CD4-positive, alpha-beta T cell (primary cell): ENCODE measurements at regions not wholly inside any gene's neighbourhood (a gene's known extent, or its start where the extent isn't known, plus 50 kb on each side); places are given as distances from the start of the nearest gene placed in this dataset.
A peak's percentile ranks its signal among the peaks of the same experiment; 100 is the strongest.

Source experiments
- ATAC-seq: fragments of 200-7000 bp; cut with Tn5 transposase; one replicate; pipeline ENCODE4 v1.10.0; 2022; ENCODE audit warnings: mild to moderate bottlenecking; ENCODE audit not compliant: poor library complexity
- CTCF ChIA-PET: fragments of 350-600 bp; sonication (Branson Sonifier 250); formaldehyde crosslinking; loops from one replicate; lab custom pipeline; 2021; ENCODE audit warnings: antibody characterized with exemption, inconsistent platforms; lab: Charles Lee
- POLR2A ChIA-PET: fragments of 350-600 bp; sonication (Branson Sonifier 250); formaldehyde crosslinking; loops from one replicate; lab custom pipeline; 2021; ENCODE audit warnings: antibody characterized with exemption, inconsistent platforms; lab: Charles Lee
- DNase-seq, 14 experiments: peaks; one replicate each; pipeline ENCODE4 v3.0.0-alpha.2; 2013 to 2020; ENCODE audit warnings: mixed read lengths in 2 of 14
- H3K27ac ChIP-seq, 2 donors: one replicate each; pipeline versions ENCODE4 v1.5.1 to v1.7.0; 2013; ENCODE audit warnings: low read length in 2 of 2, low read depth in 1 of 2, mild to moderate bottlenecking in 1 of 2
- H3K27me3 ChIP-seq, 2 experiments: 1 replicate in 1 of 2; 2 replicates in 1 of 2; pipeline versions ENCODE4 v1.6.1 to v1.7.0; 2013; ENCODE audit warnings: low read length in 2 of 2, control low read depth in 1 of 2, mild to moderate bottlenecking in 1 of 2, moderate library complexity in 1 of 2; ENCODE audit not compliant: insufficient read depth in 2 of 2, control insufficient read depth in 1 of 2
- H3K36me3 ChIP-seq: one replicate; pipeline ENCODE4 v1.6.1; 2013; ENCODE audit warnings: low read length, control low read depth; ENCODE audit not compliant: insufficient read depth
- H3K4me1 ChIP-seq: one replicate; pipeline ENCODE4 v1.6.1; 2013; ENCODE audit warnings: low read length, control low read depth; ENCODE audit not compliant: insufficient read depth
- H3K4me3 ChIP-seq: one replicate; pipeline ENCODE4 v1.5.1; 2013; ENCODE audit warnings: mild to moderate bottlenecking, low read length, moderate library complexity
- H3K9me3 ChIP-seq, 2 experiments: 1 replicate in 1 of 2; 2 replicates in 1 of 2; pipeline versions ENCODE4 v1.6.1 to v1.7.0; 2013; ENCODE audit warnings: low read length in 2 of 2, mild to moderate bottlenecking in 2 of 2, control low read depth in 1 of 2, moderate library complexity in 1 of 2; ENCODE audit not compliant: control insufficient read depth in 1 of 2, insufficient read depth in 1 of 2
- H3K27ac Mint-ChIP-seq: one replicate; pipeline ENCODE4 v1.8.0; 2020; ENCODE audit warnings: mixed read lengths
- H3K27me3 Mint-ChIP-seq: one replicate; pipeline ENCODE4 v1.8.0; 2021; ENCODE audit warnings: mixed read lengths
- H3K36me3 Mint-ChIP-seq: one replicate; pipeline ENCODE4 v1.8.0; 2021; ENCODE audit warnings: low read depth, mixed read lengths
- H3K4me1 Mint-ChIP-seq: one replicate; pipeline ENCODE4 v1.8.0; 2021; ENCODE audit warnings: low read depth, mixed read lengths
- H3K4me3 Mint-ChIP-seq: one replicate; pipeline ENCODE4 v1.8.0; 2020; ENCODE audit warnings: mild to moderate bottlenecking, mixed read lengths
- H3K9me3 Mint-ChIP-seq: one replicate; pipeline ENCODE4 v1.8.0; 2020; ENCODE audit warnings: mixed read lengths
- CTCF ChIP-seq: fragments of 200-600 bp; IDR thresholded peaks from one replicate; pipeline ENCODE4 v1.8.0; 2022; ENCODE audit warnings: antibody characterized with exemption, mild to moderate bottlenecking
- intact Hi-C, 2 experiments: fragments of 100-400 bp; cut with DNase I in 1 of 2; cut with micrococcal nuclease in 1 of 2; formaldehyde crosslinking; loops; one replicate each; pipeline versions ENCODE4 v1.15.1 to v1.9.0; 2023 to 2025; cut with DNase I, micrococcal nuclease

- H3K9me3 Mint-ChIP-seq: no peaks in the 10 kb centered on the region
- ChIA-PET POLR2A (no interaction called here), CTCF (no interaction called here)
- peaks cover 20% of the 10 kb centered on the region for H3K4me1 Mint-ChIP-seq
- DNase-seq: peak in 2 of 14 experiments; percentile 15 to 18
- Histone ChIP-seq H3K27ac (no peak overlapping the region), H3K36me3 (no peaks in the 10 kb centered on the region), H3K4me3 (peak overlapping the region; percentile 36), H3K27me3 (peaks cover 11 to 34% of the 10 kb centered on the region in 2 experiments), H3K9me3 (peaks cover 0 to 5% of the 10 kb centered on the region in 2 experiments), H3K4me1 (no peaks in the 10 kb centered on the region)
- peak overlapping the region; percentile 11 for H3K4me3 Mint-ChIP-seq
- TF ChIP-seq CTCF: no peak
- ATAC-seq: no peak
- H3K27me3 Mint-ChIP-seq: peaks cover 62% of the 10 kb centered on the region
- intact Hi-C loops: no loop called here
- H3K27ac Mint-ChIP-seq: no peak overlapping the region
- H3K36me3 Mint-ChIP-seq: no peaks in the 10 kb centered on the region
Measured at GRCh38 chr18:55779691-55780585, 191.9 kb upstream of the TCF4 start.

GRCh38 chr18:55778788-55779690, 191.0 kb upstream of the TCF4 start:
- H3K4me3 ChIP-seq: peak overlapping the region; percentile 36
- H3K9me3 ChIP-seq: peaks cover 0 to 5% of the 10 kb centered on the region in 2 experiments

More at GRCh38 chr18:55778788-55779690, 191.0 kb upstream of the TCF4 start:
- Histone ChIP-seq H3K36me3 (no peaks in the 10 kb centered on the region), H3K4me1 (no peaks in the 10 kb centered on the region), H3K27me3 (peaks cover 11 to 34% of the 10 kb centered on the region in 2 experiments), H3K27ac (no peak overlapping the region)
- H3K9me3 Mint-ChIP-seq: no peaks in the 10 kb centered on the region
- no peak overlapping the region for H3K27ac Mint-ChIP-seq
- TF ChIP-seq CTCF: no peak
- H3K4me1 Mint-ChIP-seq: peaks cover 20% of the 10 kb centered on the region
- ChIA-PET POLR2A (no interaction called here), CTCF (no interaction called here)
- H3K4me3 Mint-ChIP-seq: peak overlapping the region; percentile 60
- no peaks in the 10 kb centered on the region for H3K36me3 Mint-ChIP-seq
- ATAC-seq (no peak), DNase-seq (peak in 3 of 14 experiments; percentile 13 to 23 (median 23))
- intact Hi-C loops: no loop called here
- H3K27me3 Mint-ChIP-seq: peaks cover 64% of the 10 kb centered on the region
